Fibroblast of skin of scalp (primary cell): ENCODE measurements at regions not wholly inside any gene's neighbourhood (a gene's known extent, or its start where the extent isn't known, plus 50 kb on each side); places are given as distances from the start of the nearest gene placed in this dataset.

Experiments used
- DNase-seq: peaks from one replicate; pipeline ENCODE4 v3.0.0-alpha.2; 2013

GRCh38 chr6:109226353-109226752 is 131.0 kb downstream of the CEP57L1 start:
- DNase-seq = no peak

- DNase-seq = no peak
Measured at GRCh38 chr6:109225946-109226345, 130.6 kb downstream of the CEP57L1 start.

GRCh38 chr6:109224994-109225393 is 129.7 kb downstream of the CEP57L1 start:
- DNase-seq = no peak

- no peak for DNase-seq
Measured at GRCh38 chr6:109224107-109224875, 129.0 kb downstream of the CEP57L1 start.

GRCh38 chr6:109222848-109223247 is 127.5 kb downstream of the CEP57L1 start:
- DNase-seq = no peak

GRCh38 chr6:109221543-109222195 is 126.4 kb downstream of the CEP57L1 start:
- no peak for DNase-seq
